Endodermal cell (in vitro differentiated cells): ENCODE measurements at regions not wholly inside any gene's neighbourhood (a gene's known extent, or its start where the extent isn't known, plus 50 kb on each side); places are given as distances from the start of the nearest gene placed in this dataset.
"Not testable (repeated sequence)": the region's sequence is repeated elsewhere in the genome, so short reads cannot be mapped to it uniquely, and the experiment has no call there.

Experiments
- DNase-seq: peaks from one replicate; pipeline ENCODE4 v3.0.0-alpha.2; 2017
- H3K27ac ChIP-seq: 2 replicates; pipeline ENCODE4 v1.5.1; 2013; ENCODE audit warnings: mild to moderate bottlenecking, low read depth, low read length, moderate library complexity
- H3K27me3 ChIP-seq: 2 replicates; pipeline ENCODE4 v1.6.1; 2013; ENCODE audit warnings: mild to moderate bottlenecking, low read length, moderate library complexity; ENCODE audit not compliant: insufficient read depth, control insufficient read depth, poor library complexity, severe bottlenecking
- H3K36me3 ChIP-seq: 2 replicates; pipeline ENCODE4 v1.7.0; 2013; ENCODE audit warnings: mild to moderate bottlenecking, low read length, moderate library complexity; ENCODE audit not compliant: control insufficient read depth, insufficient read depth
- H3K4me1 ChIP-seq: one replicate; pipeline ENCODE4 v1.7.0; 2013; ENCODE audit warnings: low read length; ENCODE audit not compliant: control insufficient read depth, insufficient read depth
- H3K4me3 ChIP-seq: 2 replicates; pipeline ENCODE4 v1.5.1; 2013; ENCODE audit warnings: mild to moderate bottlenecking, low read length, moderate library complexity
- H3K9ac ChIP-seq: 2 replicates; pipeline ENCODE4 v1.6.1; 2013; ENCODE audit warnings: mild to moderate bottlenecking, low read length, moderate library complexity; ENCODE audit not compliant: poor library complexity, severe bottlenecking; ENCODE audit errors: extremely low read depth
- H3K9me3 ChIP-seq: 2 replicates; pipeline ENCODE4 v1.6.1; 2013; ENCODE audit warnings: mild to moderate bottlenecking, low read length, moderate library complexity; ENCODE audit not compliant: control insufficient read depth
- H3K27ac Mint-ChIP-seq: 2 replicates; pipeline ENCODE4 v1.8.0; 2020; ENCODE audit warnings: mixed read lengths
- H3K27me3 Mint-ChIP-seq: 2 replicates; pipeline ENCODE4 v1.8.0; 2021; ENCODE audit warnings: mild to moderate bottlenecking, mixed read lengths; ENCODE audit not compliant: insufficient read depth
- H3K36me3 Mint-ChIP-seq: 2 replicates; pipeline ENCODE4 v1.8.0; 2020; ENCODE audit warnings: low read depth, mixed read lengths
- H3K4me1 Mint-ChIP-seq: 2 replicates; pipeline ENCODE4 v1.8.0; 2020; ENCODE audit warnings: mixed read lengths
- H3K4me3 Mint-ChIP-seq: 2 replicates; pipeline ENCODE4 v1.8.0; 2020; ENCODE audit warnings: mild to moderate bottlenecking, moderate library complexity, mixed read lengths
- H3K9me3 Mint-ChIP-seq: 2 replicates; pipeline ENCODE4 v1.8.0; 2020; ENCODE audit warnings: mild to moderate bottlenecking, mixed read lengths
- CTCF ChIP-seq: fragments of 200-600 bp; sonication (generic); conservative IDR thresholded peaks from 2 replicates; pipeline ENCODE4 v1.5.0; 2021; ENCODE audit warnings: antibody characterized with exemption, mild to moderate bottlenecking
- WGBS, 2 experiments: methylation state at CpG; one replicate each; pipeline versions ENCODE4 v1.1.5 to v1.1.7; 2013; ENCODE audit warnings: missing lambda C conversion rate in 2 of 2, mixed read lengths in 1 of 2; ENCODE audit not compliant: insufficient coverage in 1 of 2, insufficient read length in 1 of 2; 5-methylcytosine and 5-hydroxymethylcytosine counted together

GRCh38 chr12:11545484-11546330, 103.8 kb upstream of the ETV6 start:
- H3K9me3 ChIP-seq = no peaks in the 10 kb centered on the region
- Mint-ChIP-seq H3K4me3 (no peak overlapping the region), H3K27ac (no peak overlapping the region), H3K27me3 (no peaks in the 10 kb centered on the region), H3K4me1 (peaks cover 17% of the 10 kb centered on the region), H3K9me3 (peaks cover 3% of the 10 kb centered on the region), H3K36me3 (no peaks in the 10 kb centered on the region)
- no peaks in the 10 kb centered on the region for H3K27me3 ChIP-seq
- H3K9ac ChIP-seq = no peak overlapping the region
- no peaks in the 10 kb centered on the region for H3K36me3 ChIP-seq
- DNase-seq = no peak
- no peak for TF ChIP-seq CTCF
- H3K27ac ChIP-seq = no peak overlapping the region
- H3K4me1 ChIP-seq = no peaks in the 10 kb centered on the region
- WGBS, 2 experiments = 73 to 75% methylated on average over 6 of the region's 6 CpGs
- no peak overlapping the region for H3K4me3 ChIP-seq

GRCh38 chr12:11546582-11547270, 102.7 kb upstream of the ETV6 start:
- H3K4me3 Mint-ChIP-seq, H3K36me3 ChIP-seq, H3K9ac ChIP-seq, H3K27me3 Mint-ChIP-seq, H3K9me3 ChIP-seq, DNase-seq, H3K36me3 Mint-ChIP-seq, H3K4me1 ChIP-seq, H3K27ac Mint-ChIP-seq, H3K27me3 ChIP-seq, H3K4me3 ChIP-seq, H3K27ac ChIP-seq, H3K9me3 Mint-ChIP-seq: not testable (repeated sequence)
- peaks cover 17% of the 10 kb centered on the region for H3K4me1 Mint-ChIP-seq
- 96% methylated on average over 5 to 11 of the region's 14 CpGs for WGBS, 2 experiments

DNA sequence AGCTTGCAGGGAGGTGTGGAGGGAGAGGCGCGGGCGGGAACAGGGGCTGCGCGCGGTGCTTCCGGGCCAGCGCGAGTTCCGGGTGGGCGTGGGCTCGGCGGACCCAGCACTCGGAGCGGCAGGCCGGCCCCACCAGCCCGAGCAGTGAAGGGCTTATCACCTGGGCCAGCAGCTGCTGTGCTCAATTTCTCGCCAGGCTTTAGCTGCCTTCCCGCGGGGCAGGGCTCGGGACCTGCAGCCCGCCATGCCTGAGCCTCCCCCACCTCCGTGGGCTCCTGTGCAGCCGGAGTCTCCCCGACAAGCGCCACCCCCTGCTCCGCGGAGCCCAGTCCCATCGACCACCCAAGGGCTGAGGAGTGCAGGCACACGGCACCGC, 102.2 kb upstream of the ETV6 start:
- H3K9me3 Mint-ChIP-seq, H3K36me3 Mint-ChIP-seq, DNase-seq, H3K9ac ChIP-seq, H3K9me3 ChIP-seq, H3K27ac ChIP-seq, H3K36me3 ChIP-seq, H3K27me3 ChIP-seq, H3K27ac Mint-ChIP-seq, H3K4me3 ChIP-seq, H3K4me3 Mint-ChIP-seq, H3K27me3 Mint-ChIP-seq, H3K4me1 ChIP-seq: not testable (repeated sequence)
- peaks cover 17% of the 10 kb centered on the region for H3K4me1 Mint-ChIP-seq
- 93 to 94% methylated on average over 23 to 31 of the region's 31 CpGs for WGBS, 2 experiments

GRCh38 chr12:11549119-11549518, 100.4 kb upstream of the ETV6 start:
- TF ChIP-seq CTCF = no peak
- H3K4me1 ChIP-seq = no peaks in the 10 kb centered on the region
- no peak overlapping the region for H3K9ac ChIP-seq
- no peak overlapping the region for H3K4me3 ChIP-seq
- peaks cover 14% of the 10 kb centered on the region for H3K4me1 Mint-ChIP-seq
- H3K36me3 ChIP-seq = no peaks in the 10 kb centered on the region
- no peaks in the 10 kb centered on the region for H3K27me3 Mint-ChIP-seq
- H3K27ac Mint-ChIP-seq = no peak overlapping the region
- H3K27me3 ChIP-seq = no peaks in the 10 kb centered on the region
- no peak overlapping the region for H3K4me3 Mint-ChIP-seq
- peaks cover 3% of the 10 kb centered on the region for H3K9me3 Mint-ChIP-seq
- no peak overlapping the region for H3K27ac ChIP-seq
- H3K36me3 Mint-ChIP-seq = no peaks in the 10 kb centered on the region
- WGBS, 2 experiments = 78% methylated on average over 3 of the region's 3 CpGs; no CpG with 5 or more reads in 1 of the 2 experiments
- no peaks in the 10 kb centered on the region for H3K9me3 ChIP-seq
- DNase-seq = no peak
